ENCODE measurements at regions not wholly inside any gene's neighbourhood (a gene's known extent, or its start where the extent isn't known, plus 50 kb on each side); places are given as distances from the start of the nearest gene placed in this dataset.

DNA sequence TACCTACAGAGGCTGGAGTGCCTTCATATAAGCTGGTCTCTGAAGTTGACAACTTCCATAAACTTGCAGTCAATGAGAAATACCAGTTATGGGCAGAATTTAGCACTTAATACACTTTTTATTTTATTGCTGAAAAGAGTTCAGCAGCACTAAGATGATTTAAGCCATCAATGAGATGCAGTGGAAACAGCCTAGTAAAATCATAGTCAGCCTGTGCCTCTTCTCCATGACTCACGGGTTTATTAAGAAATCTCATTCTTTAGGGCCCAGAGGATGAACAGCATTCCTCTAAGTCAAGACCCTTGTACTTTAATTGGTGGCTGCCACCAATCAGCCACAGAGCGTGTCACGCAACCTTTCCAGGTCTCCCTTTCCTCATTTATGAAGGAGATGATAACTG is 1357.9 kb upstream of the CELF4 start:
- no peak for DNase-seq (ENCODE audit: low read depth in 1 of 2, low spot score in 1 of 2)

DNA sequence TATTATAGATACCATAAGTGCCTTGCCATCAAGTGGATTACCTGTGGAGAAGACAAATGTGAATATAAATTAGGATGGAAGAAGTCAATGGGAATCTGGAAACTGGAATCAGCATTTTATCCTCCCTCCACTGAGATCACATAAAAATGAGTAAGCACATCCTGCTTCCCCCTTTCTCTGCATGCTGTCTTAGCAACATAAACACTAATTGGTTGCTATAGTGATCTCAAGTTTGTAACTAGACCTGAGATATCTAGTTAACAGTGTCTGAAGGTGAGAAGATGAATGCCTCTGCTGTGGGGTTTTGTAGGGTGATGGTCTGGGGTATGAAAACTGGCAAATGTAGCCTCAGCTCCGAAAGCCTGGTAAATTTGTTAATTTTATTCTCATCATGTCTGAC is 1357.5 kb upstream of the CELF4 start:
- no peak for DNase-seq (ENCODE audit: low read depth in 1 of 2, low spot score in 1 of 2)

DNA sequence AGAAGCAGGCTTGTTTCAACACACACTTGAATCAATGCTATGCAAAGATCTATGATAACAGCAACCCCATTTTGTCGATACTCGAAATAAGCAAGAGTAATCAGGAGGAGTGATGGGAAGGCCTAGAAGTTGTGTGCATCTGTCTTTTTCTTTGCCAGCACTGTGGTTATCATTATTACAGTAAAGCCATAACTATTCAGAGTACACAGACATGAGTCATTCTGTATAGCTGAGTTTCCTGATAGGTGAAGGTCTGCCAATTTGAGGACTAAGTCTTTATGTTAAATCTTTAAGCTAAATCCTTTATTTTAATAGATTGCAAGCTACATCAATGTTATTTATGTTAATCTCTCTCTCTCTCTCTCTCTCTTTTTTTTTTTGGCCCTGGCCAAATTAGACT is 1344.4 kb upstream of the CELF4 start:
- no peak for DNase-seq (ENCODE audit: low read depth in 1 of 2, low spot score in 1 of 2)

DNA sequence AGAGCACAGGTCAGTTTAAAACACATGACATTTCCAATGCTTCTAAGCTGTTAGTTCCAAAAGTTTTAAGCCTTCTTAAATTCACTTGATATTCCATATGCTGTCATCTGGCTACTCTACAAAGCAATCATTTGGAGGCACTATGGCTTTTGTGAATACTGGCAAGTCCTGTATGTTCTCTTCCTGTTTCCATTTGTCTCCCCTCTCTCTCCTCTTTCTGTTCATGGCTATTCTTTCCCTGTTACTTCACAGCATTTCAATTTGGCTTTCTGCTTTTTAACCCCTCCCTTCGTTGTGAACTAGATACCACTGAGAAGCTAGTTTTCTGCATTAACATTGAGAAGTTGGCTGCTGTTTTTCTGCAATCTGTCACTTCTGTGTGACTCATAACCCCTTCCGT is 1337.2 kb upstream of the CELF4 start:
- no peak for DNase-seq (ENCODE audit: low read depth in 1 of 2, low spot score in 1 of 2)

DNA sequence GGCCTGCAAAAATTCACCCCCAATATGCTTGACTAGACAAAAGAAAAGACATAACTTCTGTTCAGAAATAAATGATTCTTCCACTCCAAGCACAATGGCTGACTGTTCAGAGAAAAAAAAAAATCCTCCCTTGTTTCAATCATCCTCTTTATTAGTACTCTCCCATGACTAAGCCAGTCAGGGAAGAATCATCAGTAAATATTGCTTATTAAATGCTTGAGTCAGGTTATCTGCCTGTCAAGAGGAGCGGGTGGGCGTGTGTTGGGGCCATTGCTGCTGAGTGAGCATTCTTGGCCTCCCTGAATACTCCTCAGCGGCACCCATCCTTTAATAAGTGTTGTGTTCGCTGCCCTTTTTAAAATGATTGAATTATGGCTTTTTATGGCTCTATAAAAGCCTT is 1334.8 kb upstream of the CELF4 start:
- no peak for DNase-seq (ENCODE audit: low read depth in 1 of 2, low spot score in 1 of 2)

DNA sequence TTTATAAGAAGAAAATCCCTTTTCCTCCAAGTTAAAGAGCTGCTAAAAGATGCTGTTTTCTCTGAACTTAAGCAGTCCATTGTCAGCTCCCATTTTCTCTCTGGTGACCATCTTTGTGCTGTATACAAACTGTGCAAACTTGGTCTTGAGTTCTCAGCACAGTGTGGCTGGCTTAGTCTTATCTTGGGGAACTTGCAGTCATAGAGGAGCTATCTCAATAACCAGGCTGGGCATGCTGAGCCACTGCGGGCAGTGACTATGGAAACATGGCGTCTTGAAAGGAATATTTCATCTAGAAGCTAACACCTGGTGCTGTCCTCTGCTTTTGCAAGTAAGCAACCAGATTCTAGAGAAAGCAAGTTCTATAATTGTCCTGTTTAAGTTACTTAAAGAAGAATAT is 1334.4 kb upstream of the CELF4 start:
- no peak for DNase-seq (ENCODE audit: low read depth in 1 of 2, low spot score in 1 of 2)

DNA sequence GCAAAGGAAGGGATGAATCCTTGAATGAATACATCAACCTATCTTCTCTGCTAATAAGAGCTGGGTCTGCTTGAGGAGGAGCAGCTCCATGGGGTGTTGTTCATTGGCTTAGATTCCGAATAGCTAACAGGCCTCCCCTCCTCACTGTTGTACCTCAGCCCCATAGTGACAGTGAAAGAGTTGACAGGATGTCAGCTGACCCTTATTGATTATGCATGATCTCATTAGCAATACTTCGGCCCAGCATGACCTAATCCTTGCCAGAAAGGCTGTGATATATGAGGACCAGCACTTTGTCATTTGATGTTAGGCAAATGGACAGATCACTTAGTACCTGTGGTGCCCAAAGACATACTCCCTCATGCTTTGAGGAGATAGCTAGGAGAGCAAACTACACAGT is 1333.7 kb upstream of the CELF4 start:
- no peak for DNase-seq (ENCODE audit: low read depth in 1 of 2, low spot score in 1 of 2)

DNA sequence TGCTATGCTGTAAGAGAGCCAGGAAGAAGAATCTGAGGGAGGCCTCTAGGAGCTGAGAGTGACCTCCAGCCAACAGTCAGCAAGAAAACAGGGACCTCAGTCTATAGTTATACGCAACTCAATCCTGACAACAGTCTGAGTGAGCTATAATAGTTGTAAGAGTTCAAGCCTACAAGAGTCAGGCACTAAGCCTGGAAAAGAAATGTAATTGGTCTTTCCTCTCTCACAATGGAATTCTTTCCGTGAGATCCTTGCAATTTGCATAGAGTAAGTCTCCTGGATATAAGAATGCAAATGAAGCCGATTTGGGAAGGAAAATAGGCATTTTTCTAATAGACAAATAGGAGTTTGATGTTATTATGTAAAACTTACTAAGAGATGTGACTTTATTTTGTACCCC is 1332.6 kb upstream of the CELF4 start:
- no peak for DNase-seq (ENCODE audit: low read depth in 1 of 2, low spot score in 1 of 2)

DNA sequence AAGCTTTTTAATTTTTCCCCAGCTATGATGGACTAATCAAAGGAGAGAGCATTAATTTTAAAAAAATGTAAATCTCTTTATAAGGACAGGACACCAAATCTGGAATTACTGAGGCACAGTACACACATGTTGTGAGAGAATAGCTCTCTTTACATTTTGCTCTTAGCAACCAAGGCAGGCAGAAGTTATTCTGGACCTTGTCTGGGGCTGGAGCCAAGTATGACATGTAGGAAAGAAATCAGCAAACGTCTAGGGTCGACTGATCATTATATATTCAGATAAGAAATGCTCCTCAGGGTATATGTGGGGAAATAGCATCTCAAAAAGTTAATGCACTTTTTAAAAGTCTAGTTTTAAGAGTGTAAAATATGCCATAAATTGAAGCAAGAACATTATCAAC is 1330.0 kb upstream of the CELF4 start:
- DNase-seq (ENCODE audit: low read depth in 1 of 2, low spot score in 1 of 2), result no peak

DNA sequence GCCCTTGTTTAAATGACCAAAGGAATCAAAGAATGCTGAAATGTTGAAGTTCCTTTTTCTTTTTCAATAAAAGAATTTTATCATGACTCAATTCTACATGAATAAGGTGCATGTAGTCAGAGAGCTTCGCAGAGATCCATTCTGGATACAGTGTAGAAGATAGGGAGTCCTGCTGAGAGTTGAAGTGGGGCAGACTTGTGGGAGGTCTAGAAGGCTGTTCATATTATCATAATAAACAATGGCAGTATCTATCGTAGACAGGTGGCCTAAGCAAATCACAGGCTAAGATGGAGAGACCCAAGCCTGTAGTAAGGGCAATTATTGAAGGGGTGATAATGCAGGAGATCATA is 1322.0 kb upstream of the CELF4 start:
- no peak for DNase-seq (ENCODE audit: low read depth in 1 of 2, low spot score in 1 of 2)

DNA sequence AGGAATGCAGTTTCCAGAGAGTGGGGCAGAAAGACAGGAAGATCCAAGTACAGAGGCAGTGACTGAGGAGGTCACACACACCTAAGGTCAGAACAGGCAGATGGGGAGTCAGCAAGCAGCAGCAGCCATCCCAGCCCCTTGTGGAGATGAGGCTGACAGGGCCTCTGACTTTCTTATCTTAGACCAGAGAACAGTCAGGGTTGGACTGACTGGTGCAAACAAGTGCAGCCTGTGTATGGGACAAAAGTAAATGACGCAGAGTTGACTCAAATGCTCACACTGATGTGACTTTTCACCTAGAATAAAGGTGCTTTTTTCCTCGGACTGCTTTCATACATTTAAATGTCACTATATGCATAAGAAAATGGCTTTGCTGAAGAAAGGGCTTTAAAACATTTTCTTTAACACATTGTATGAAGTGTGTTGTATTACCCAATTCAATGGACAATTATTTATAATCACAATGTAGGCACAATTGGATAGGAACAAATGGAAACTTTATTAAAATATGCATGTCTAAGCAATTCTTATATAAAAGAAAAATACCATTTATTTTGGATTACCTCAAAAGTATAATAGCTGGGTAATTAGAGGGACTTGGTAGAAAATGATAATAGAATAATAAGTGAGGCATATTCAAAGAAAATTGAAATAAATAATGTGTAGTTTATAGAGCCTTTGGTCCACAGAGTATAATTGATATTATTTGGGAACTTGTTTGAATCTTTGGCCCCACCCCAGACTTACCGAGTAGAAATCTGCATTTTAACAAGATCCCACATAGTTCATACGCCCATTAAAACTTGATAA is 1321.5 kb upstream of the CELF4 start:
- no peak for DNase-seq (ENCODE audit: low read depth in 1 of 2, low spot score in 1 of 2)

DNA sequence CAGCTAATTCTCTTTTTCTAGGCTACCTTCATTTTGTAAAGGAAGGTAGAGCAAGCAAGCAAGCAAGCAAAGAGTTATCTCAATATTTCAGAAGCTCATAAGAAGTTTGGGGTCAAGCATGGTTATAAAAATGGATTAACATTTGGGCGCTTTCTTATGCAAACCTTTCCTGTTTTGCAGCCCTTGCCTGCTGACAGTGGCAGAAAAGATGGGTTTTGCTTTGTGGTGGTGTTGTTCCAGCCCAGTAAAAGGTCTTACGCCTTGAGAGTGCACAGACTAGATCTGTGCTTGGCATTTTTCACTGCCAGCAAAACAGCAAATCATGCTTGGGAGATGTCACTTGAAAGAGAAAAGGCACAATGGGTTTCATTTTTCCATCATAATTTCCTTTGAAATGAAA is 1320.6 kb upstream of the CELF4 start:
- DNase-seq (ENCODE audit: low read depth in 1 of 2, low spot score in 1 of 2), result no peak

DNA sequence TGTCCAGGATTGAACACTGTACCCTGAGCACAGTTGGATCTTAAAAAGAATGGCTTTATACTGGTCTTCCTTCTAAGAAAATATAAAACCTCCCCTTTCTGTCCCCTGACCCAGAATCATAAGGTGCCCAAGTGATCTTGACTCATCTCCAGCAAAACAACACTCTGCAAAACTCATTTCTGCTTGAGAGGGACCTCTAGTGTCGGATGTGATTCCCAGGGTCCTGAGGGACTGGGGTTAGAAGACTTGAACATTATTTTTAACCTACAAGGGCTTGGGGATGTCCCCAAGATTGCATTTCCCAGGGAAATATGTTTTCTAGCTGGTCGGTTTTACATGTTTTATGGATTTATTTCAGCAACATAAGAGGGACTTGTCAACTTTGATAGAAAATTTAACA is 1318.5 kb upstream of the CELF4 start:
- DNase-seq (ENCODE audit: low read depth in 1 of 2, low spot score in 1 of 2), result no peak

DNA sequence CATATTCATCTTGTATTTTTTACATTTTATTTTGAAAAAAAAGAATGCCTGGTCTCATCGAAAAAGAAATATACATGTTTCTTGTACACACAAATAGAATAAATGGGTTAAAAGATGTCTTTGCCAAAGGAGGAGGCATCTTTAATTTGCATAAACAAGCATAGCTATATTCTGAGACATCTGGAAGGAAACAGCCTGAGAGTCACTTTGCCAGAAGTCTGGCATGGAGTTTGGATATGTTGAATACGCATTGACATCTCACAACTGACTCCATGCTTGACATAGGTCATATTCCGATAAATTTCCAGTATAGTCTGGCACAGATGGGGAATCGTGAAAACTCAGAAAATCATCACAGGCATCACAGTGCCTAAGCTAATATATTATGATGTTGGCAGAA is 1317.5 kb upstream of the CELF4 start:
- DNase-seq (ENCODE audit: low read depth in 1 of 2, low spot score in 1 of 2), result no peak

DNA sequence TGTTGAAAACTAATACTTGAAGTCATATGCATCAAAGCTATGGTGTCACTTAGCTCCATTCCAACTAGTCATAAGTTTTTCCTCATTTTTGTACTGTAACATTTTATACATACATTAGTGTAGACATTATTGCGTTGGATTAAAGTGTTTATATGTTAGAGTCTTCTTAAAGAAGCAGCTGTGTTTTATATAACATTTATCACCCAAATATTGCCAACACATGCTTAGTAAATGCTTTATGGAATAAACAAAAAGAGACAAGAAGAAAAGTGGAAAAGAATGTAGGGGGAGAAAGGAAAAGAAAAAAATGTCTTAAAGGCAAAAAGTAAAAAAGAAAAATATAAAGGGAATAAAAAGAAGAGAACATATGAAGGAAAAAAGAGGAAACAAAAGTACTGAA is 1314.3 kb upstream of the CELF4 start:
- DNase-seq (ENCODE audit: low read depth in 1 of 2, low spot score in 1 of 2), result no peak

DNA sequence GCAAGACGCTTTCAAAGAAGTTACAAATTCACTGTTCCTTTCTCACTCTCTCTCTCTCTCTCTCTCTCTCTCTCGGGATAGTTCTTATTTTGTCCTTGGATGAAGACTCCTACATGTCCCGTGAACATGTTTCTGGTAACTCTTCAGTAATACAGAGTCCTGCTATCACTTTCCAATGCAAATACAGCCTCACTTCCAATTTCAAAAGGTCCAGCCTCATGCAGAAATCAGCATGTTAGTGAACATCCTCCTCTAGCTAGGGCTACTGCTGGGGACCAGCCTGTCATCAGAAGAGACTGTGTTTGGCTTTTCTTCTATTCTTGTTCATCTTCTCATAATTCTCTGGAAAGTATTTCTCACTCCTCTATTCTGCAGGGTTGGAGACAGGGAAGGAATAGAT is 1306.7 kb upstream of the CELF4 start:
- DNase-seq (ENCODE audit: low read depth in 1 of 2, low spot score in 1 of 2), result no peak

DNA sequence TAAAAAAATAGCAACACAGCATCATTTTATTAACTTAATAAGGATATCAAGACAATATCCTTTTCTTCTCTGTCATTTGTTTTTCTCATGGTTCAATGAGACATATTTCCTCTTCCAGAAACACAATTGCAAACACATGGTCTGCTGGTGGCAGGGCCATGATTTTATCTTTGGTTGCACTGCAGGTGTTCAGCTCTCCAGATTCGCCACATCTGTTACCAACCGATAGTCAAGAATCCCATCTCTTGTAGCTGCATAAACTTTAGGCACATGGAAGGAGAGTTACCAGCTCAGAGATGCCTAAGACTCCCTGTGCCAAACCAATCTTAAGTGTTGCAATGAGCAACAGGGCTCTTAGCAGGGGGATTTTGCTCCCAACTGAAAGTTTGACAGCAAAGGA is 1303.2 kb upstream of the CELF4 start:
- DNase-seq (ENCODE audit: low read depth in 1 of 2, low spot score in 1 of 2), result no peak

DNA sequence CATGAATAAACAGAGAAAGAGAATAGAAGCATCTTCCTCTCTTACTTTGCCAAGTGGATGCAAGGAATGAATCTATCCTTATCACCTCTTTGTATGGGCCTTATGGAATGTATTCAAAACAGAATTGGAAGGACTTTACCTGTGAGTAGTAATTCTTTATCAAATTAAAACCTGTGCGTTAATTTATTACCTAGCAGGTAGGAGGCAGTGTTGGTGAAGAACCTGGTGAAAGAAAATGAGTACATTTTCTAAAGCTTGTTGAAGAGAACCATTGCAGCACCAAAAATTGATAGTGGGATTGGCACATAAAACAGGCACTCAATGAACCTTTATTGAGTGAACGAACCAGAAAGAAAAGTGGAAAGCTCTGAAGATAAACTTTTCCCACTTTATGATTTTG is 1302.1 kb upstream of the CELF4 start:
- DNase-seq (ENCODE audit: low read depth in 1 of 2, low spot score in 1 of 2), result no peak

DNA sequence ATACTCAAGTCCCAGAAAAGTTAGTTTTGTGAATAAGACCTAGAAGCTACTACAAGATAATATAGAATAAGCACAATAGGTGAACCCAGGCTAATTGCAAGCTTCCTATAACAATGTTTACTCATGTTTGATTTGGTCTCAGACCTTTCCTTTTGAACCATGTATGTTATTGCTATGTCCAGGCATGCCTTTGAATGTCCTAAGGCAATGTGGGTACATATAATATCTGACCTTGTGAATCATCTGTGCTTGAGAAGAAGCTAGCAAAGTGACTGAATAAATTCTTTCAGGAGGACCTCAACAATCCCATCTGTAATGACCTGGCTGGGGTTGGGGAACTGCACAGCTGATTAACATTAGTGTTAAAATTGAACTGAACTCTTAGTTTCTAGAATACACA is 1285.9 kb upstream of the CELF4 start:
- DNase-seq (ENCODE audit: low read depth in 1 of 2, low spot score in 1 of 2), result no peak

DNA sequence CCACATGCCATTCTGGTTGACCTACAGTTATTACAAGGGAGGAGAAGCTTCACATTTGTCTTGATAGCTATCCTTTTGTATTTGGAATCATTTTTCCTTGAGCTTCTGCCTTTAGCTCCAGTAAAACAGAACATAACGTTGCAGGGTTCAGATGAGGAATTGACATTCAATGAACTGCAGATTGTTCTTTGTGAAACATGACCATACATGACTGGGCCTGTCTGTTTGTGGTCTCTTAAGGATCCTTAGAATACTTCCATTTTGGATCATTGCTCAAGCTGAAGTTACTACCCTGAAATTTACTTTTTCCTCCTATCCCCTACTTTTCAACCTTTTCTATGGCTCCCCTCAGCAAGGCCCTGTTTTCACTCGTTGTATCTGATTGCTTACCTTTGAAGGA is 1281.7 kb upstream of the CELF4 start:
- no peak for DNase-seq (ENCODE audit: low read depth in 1 of 2, low spot score in 1 of 2)

DNA sequence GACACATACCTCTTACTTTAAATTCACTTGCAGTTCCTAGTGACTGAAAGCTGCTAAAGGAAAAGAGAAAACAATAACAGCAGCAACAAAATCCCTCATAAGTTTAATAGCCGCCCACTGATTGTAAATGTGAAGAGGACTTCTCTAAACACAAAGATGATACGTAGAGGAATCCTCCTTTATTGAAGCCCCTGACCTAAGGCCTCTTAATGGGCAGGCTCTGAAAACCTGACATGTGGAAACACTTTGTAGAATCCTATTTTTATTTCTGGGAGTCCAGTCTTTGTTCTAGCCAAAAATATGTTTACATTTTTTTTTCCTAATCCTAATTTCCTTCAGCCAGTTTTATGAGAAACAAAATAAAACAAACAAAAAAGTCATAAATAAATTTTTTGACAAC is 1277.7 kb upstream of the CELF4 start:
- no peak for DNase-seq (ENCODE audit: low read depth in 1 of 2, low spot score in 1 of 2)

DNA sequence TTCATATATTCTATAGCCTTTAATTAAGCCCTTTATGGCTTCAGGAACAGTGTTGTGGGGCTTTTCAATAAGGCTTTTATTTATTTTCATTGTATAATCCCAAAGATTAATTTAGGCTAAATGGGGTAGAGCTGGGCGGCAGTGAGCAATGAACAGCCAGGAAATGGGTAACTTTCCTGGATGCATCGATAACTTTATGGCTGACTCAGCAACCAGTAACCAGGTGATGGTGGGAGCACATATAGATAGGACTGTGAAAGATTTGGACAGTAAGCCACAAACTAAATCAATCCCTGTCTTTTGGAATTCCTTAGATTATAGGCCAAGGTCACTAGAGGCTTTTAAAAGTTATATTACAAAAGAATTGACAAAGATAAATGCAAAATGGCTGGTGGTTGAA is 1260.6 kb upstream of the CELF4 start:
- no peak for DNase-seq (ENCODE audit: low read depth in 1 of 2, low spot score in 1 of 2)

DNA sequence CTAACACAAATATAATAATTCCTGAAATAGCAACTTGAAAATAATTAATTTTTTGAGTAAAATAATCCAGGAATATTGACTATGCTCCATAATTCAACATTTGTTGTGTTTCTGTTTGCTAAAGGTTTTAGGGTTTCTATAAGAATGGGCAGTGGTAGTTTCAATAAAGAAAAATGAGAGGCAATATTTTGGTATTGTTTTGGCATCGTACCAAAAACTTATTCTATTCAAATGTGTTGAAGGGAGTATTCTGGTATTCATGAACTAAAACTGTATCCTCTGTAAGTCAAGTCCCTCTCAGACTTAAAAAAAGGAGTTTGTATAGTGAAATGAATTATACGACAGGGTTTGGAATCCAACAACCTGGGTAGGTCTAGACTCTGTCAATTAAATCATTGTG is 1245.6 kb upstream of the CELF4 start:
- DNase-seq (ENCODE audit: low read depth in 1 of 2, low spot score in 1 of 2), result no peak

DNA sequence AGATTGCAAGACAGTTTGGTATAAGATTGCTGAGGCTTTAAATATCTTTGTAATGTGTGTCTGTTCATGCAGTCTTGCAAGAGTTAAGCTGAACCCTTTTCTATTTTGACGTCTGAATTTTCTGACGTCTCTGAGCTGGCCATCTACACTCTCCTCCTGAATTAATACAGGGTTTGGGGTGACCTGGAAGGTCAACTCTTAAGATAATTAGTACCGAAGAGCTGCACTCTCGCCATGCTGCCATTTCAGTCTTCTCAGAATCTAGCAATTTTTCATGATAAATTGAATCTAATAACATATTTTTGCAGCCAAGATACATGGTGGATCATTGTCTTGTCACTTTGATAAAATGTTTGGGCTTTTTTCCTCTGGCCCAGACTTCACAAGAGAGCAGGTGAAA is 1245.2 kb upstream of the CELF4 start:
- no peak for DNase-seq (ENCODE audit: low read depth in 1 of 2, low spot score in 1 of 2)

Data from stimulated activated CD4-positive, alpha-beta T cell treated with anti-CD3 and anti-CD28 coated beads, Interleukin-15, amount 100 ng/mL, for 1 hour (primary cell).